IMR-90 (cell line): ENCODE measurements at regions not wholly inside any gene's neighbourhood (a gene's known extent, or its start where the extent isn't known, plus 50 kb on each side); places are given as distances from the start of the nearest gene placed in this dataset.

Experiments used
- ATAC-seq: fragments of 200-7000 bp; cut with Tn5 transposase; 2 replicates; pipeline ENCODE4 v1.9.1; 2020; ENCODE audit warnings: low read depth, mild to moderate bottlenecking, moderate library complexity
- BruUV-seq: library from RNA; stranded (reverse); fragments of 400-500 nt; replicated peaks from 2 replicates; lab custom pipeline; 2021; lab: Mats Ljungman, UMichigan
- CTCF ChIA-PET: fragments of 300-600 bp; formaldehyde crosslinking; extraction: SDS; loops from one replicate; lab custom pipeline; 2021; ENCODE audit warnings: antibody characterized with exemption; lab: Yijun Ruan, JAX
- POLR2A ChIA-PET: fragments of 300-600 bp; sonication (Branson Sonifier 250); formaldehyde crosslinking; loops from one replicate; lab custom pipeline; 2022; ENCODE audit warnings: antibody characterized with exemption; ENCODE audit not compliant: unreplicated experiment; lab: Charles Lee
- DNase-seq: peaks from one replicate; pipeline ENCODE4 v3.0.0; 2013
- H2AFZ ChIP-seq: replicated peaks from 2 replicates; pipeline ENCODE3; 2013; ENCODE audit warnings: low read length, mild to moderate bottlenecking; ENCODE audit not compliant: poor library complexity
- H2AK5ac ChIP-seq: 2 replicates; pipeline ENCODE4 v1.6.1; 2013; ENCODE audit warnings: low read depth, low read length, inconsistent platforms
- H2AK9ac ChIP-seq: replicated peaks from 2 replicates; pipeline ENCODE3; 2013; ENCODE audit warnings: mild to moderate bottlenecking, low read depth, low read length, moderate library complexity; ENCODE audit not compliant: poor library complexity
- H2BK120ac ChIP-seq: 2 replicates; pipeline ENCODE4 v1.6.1; 2013; ENCODE audit warnings: low read depth, low read length, inconsistent platforms
- H2BK15ac ChIP-seq: 3 replicates; pipeline ENCODE4 v1.6.1; 2013; ENCODE audit warnings: low read depth, low read length, inconsistent platforms
- H2BK20ac ChIP-seq: 2 replicates; pipeline ENCODE4 v1.6.1; 2013; ENCODE audit warnings: low read depth, mild to moderate bottlenecking, inconsistent platforms, low read length, moderate library complexity
- H2BK5ac ChIP-seq: 2 replicates; pipeline ENCODE4 v1.6.1; 2013; ENCODE audit warnings: mild to moderate bottlenecking, low read depth, low read length, inconsistent platforms; ENCODE audit not compliant: poor library complexity, severe bottlenecking
- H3K14ac ChIP-seq: replicated peaks from 2 replicates; pipeline ENCODE4 v1.6.1; 2013; ENCODE audit warnings: low read depth, low read length, inconsistent platforms
- H3K18ac ChIP-seq: 2 replicates; pipeline ENCODE4 v1.6.1; 2013; ENCODE audit warnings: low read depth, low read length, control low read depth
- H3K23ac ChIP-seq: 2 replicates; pipeline ENCODE4 v1.6.1; 2013; ENCODE audit warnings: low read depth, low read length, inconsistent platforms
- H3K27ac ChIP-seq: 2 replicates; pipeline ENCODE4 v1.5.1; 2013; ENCODE audit warnings: mild to moderate bottlenecking, control low read depth, low read length; ENCODE audit not compliant: insufficient read depth
- H3K27me3 ChIP-seq: 2 replicates; pipeline ENCODE4 v1.6.1; 2013; ENCODE audit warnings: low read length; ENCODE audit not compliant: control insufficient read depth, insufficient read depth
- H3K36me3 ChIP-seq: 2 replicates; pipeline ENCODE4 v1.6.1; 2013; ENCODE audit warnings: low read length, mixed read lengths; ENCODE audit not compliant: control insufficient read depth, insufficient read depth
- H3K4ac ChIP-seq: 2 replicates; pipeline ENCODE4 v1.6.1; 2013; ENCODE audit warnings: low read depth, low read length, inconsistent platforms
- H3K4me1 ChIP-seq: 2 replicates; pipeline ENCODE4 v1.6.1; 2013; ENCODE audit warnings: low read length, mixed read lengths; ENCODE audit not compliant: control insufficient read depth, insufficient read depth
- H3K4me2 ChIP-seq: 2 replicates; pipeline ENCODE4 v1.6.1; 2013; ENCODE audit warnings: low read depth, mild to moderate bottlenecking, control low read depth, low read length, moderate library complexity
- H3K4me3 ChIP-seq: 2 replicates; pipeline ENCODE4 v1.5.1; 2013; ENCODE audit warnings: low read depth, mild to moderate bottlenecking, control low read depth, low read length, moderate library complexity; ENCODE audit not compliant: insufficient read depth
- H3K56ac ChIP-seq: 2 replicates; pipeline ENCODE4 v1.6.1; 2013; ENCODE audit warnings: low read length, inconsistent platforms; ENCODE audit not compliant: insufficient read depth; ENCODE audit errors: extremely low read depth
- H3K79me1 ChIP-seq, 2 experiments: 2 replicates each; pipeline ENCODE4 v1.6.1; 2013; ENCODE audit warnings: low read length in 2 of 2, inconsistent platforms in 1 of 2, low read depth in 1 of 2
- H3K9ac ChIP-seq: 2 replicates; pipeline ENCODE4 v1.6.1; 2013; ENCODE audit warnings: low read depth, low read length, control low read depth
- H3K9me1 ChIP-seq: 2 replicates; pipeline ENCODE4 v1.6.1; 2013; ENCODE audit warnings: low read length, inconsistent platforms; ENCODE audit not compliant: insufficient read depth
- H3K9me3 ChIP-seq: 2 replicates; pipeline ENCODE4 v1.6.1; 2013; ENCODE audit warnings: low read length; ENCODE audit not compliant: control insufficient read depth, insufficient read depth
- H4K20me1 ChIP-seq: 2 replicates; pipeline ENCODE4 v1.6.1; 2013; ENCODE audit warnings: low read length, inconsistent platforms; ENCODE audit not compliant: insufficient read depth
- H4K5ac ChIP-seq: 2 replicates; pipeline ENCODE4 v1.6.1; 2013; ENCODE audit warnings: mild to moderate bottlenecking, low read depth, low read length, control low read depth
- H4K8ac ChIP-seq, 2 experiments: 2 replicates each; pipeline ENCODE4 v1.6.1; 2013; ENCODE audit warnings: low read depth in 2 of 2, low read length in 2 of 2, control low read depth in 1 of 2, inconsistent platforms in 1 of 2
- H4K91ac ChIP-seq: 2 replicates; pipeline ENCODE4 v1.6.1; 2013; ENCODE audit warnings: low read depth, low read length, inconsistent platforms; ENCODE audit not compliant: insufficient read depth
- CEBPB ChIP-seq: IDR thresholded peaks from 2 replicates; pipeline ENCODE4 v1.6.1; 2012; ENCODE audit warnings: low read depth, low read length, improper control_type of control experiment
- MXI1 ChIP-seq: IDR thresholded peaks from 2 replicates; pipeline ENCODE4 v1.6.1; 2012; ENCODE audit warnings: low read depth, mild to moderate bottlenecking, low read length, moderate library complexity, borderline replicate concordance
- WGBS, 2 experiments: methylation state at CpG; one replicate each; pipeline versions ENCODE4 v1.1.5 to v1.1.7; 2013; ENCODE audit warnings: missing lambda C conversion rate in 2 of 2; ENCODE audit not compliant: insufficient read length in 1 of 2; ENCODE audit errors: extremely low coverage in 2 of 2; 5-methylcytosine and 5-hydroxymethylcytosine counted together
- dilution Hi-C: fragments of 300-500 bp; cut with HindIII; formaldehyde crosslinking; loops from one replicate; pipeline ENCODE4 v1.14.3; 2018; ENCODE audit warnings: low sequenced_read_pairs; ENCODE audit not compliant: unreplicated experiment
- in situ Hi-C: fragments of 300-500 bp; cut with MboI; formaldehyde crosslinking; loops from 3 replicates; pipeline ENCODE4 v1.14.3; 2019; ENCODE audit warnings: low sequenced_read_pairs, inconsistent platforms, mixed read lengths
- intact Hi-C: fragments of 100-400 bp; cut with micrococcal nuclease; formaldehyde crosslinking; loops from 2 replicates; pipeline ENCODE4 v1.10.0; 2022

GRCh38 chr3:132821314-132821713 is 99.1 kb upstream of the NPHP3 start:
- in situ Hi-C loops (no loop called here), dilution Hi-C loops (no loop called here), intact Hi-C loops (no loop called here)
- TF ChIP-seq MXI1, result no peak
- no peak for TF ChIP-seq CEBPB
- Histone ChIP-seq H3K4me1 (no peaks in the 10 kb centered on the region), H3K18ac (no peak overlapping the region), H2BK5ac (no peak overlapping the region), H3K9me3 (no peaks in the 10 kb centered on the region), H2BK120ac (no peak overlapping the region), H3K9ac (no peak overlapping the region), H4K20me1 (no peaks in the 10 kb centered on the region), H4K5ac (no peak overlapping the region), H3K27ac (no peak overlapping the region), H3K14ac (no peak overlapping the region), H3K36me3 (no peaks in the 10 kb centered on the region), H4K91ac (no peak overlapping the region), H3K79me1 (no peaks in the 10 kb centered on the region), H3K23ac (no peak overlapping the region), H2AK9ac (no peak overlapping the region), H3K4me2 (no peak overlapping the region), H2AFZ (no peak overlapping the region), H3K27me3 (no peaks in the 10 kb centered on the region), H3K4me3 (no peak overlapping the region), H3K9me1 (no peaks in the 10 kb centered on the region), H3K4ac (no peak overlapping the region), H4K8ac (no peak overlapping the region), H3K56ac (no peak overlapping the region), H2AK5ac (no peak overlapping the region), H2BK15ac (no peak overlapping the region), H2BK20ac (no peak overlapping the region)
- WGBS, 2 experiments, result 20% methylated on average over 1 of the region's 2 CpGs; no CpG with 5 or more reads in 1 of the 2 experiments
- ChIA-PET CTCF (no interaction called here), POLR2A (interaction anchor here (0.6 kb wide), 1 partner anchor 116 kb away, joined by 4 read pairs; no protein-coding TSS in a partner anchor)
- no TSS peak for BruUV-seq
- ATAC-seq (no peak), DNase-seq (no peak)
